SK-N-MC (cell line): ENCODE measurements at regions not wholly inside any gene's neighbourhood (a gene's known extent, or its start where the extent isn't known, plus 50 kb on each side); places are given as distances from the start of the nearest gene placed in this dataset.

Experiments
- EZH2 ChIP-seq: fragments of 200-600 bp; sonication (generic); IDR thresholded peaks from one replicate; pipeline ENCODE4 v1.6.1; 2017; ENCODE audit warnings: antibody characterized with exemption
- FOXP2 ChIP-seq: optimal IDR thresholded peaks from 2 replicates; pipeline ENCODE3; 2011; ENCODE audit warnings: mild to moderate bottlenecking, moderate library complexity; ENCODE audit not compliant: insufficient read depth; ENCODE audit errors: extremely low read length, control extremely low read depth
- POLR2AphosphoS5 ChIP-seq: IDR thresholded peaks from 2 replicates; pipeline ENCODE4 v1.6.1; 2012; ENCODE audit warnings: mild to moderate bottlenecking, low read depth, low read length, borderline replicate concordance

- TF ChIP-seq POLR2AphosphoS5 (no peak), EZH2 (no peak), FOXP2 (no peak)
These were observed 116.6 kb upstream of the MYCN start for GRCh38 chr2:15823459-15824396.
